ENCODE measurements at regions not wholly inside any gene's neighbourhood (a gene's known extent, or its start where the extent isn't known, plus 50 kb on each side); places are given as distances from the start of the nearest gene placed in this dataset.
A peak's percentile ranks its signal among the peaks of the same experiment; 100 is the strongest.

DNA sequence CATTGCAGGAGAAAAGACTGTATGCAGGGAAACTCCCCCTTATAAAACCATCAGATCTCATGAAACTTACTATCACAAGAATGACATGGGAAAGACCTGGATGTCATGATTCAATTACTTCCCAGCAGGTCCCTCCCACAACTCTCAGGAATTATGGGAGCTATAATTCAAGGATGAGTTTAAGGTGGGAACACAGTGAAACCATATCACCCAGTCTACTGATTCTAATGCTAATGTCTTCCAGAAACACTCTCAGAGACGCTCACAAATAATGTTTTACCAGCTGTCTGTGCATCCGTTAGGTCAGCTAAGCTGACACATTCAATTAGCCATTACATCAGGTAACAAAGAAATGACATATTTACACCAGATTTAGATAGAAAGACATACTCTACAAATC lies 637.9 kb downstream of the NLGN4Y start:
- H3K36me3 ChIP-seq: no peaks in the 10 kb centered on the region
- H3K9me3 ChIP-seq (replicated peaks): no peaks in the 10 kb centered on the region
- DNase-seq (ENCODE audit: low read depth in 1 of 2, low spot score in 2 of 2): no peak
- H3K27me3 ChIP-seq (replicated peaks): no peaks in the 10 kb centered on the region
- H3K27ac ChIP-seq: no peak overlapping the region
- no peak overlapping the region for H3K4me3 ChIP-seq
- H3K4me1 ChIP-seq (replicated peaks): no peaks in the 10 kb centered on the region

DNA sequence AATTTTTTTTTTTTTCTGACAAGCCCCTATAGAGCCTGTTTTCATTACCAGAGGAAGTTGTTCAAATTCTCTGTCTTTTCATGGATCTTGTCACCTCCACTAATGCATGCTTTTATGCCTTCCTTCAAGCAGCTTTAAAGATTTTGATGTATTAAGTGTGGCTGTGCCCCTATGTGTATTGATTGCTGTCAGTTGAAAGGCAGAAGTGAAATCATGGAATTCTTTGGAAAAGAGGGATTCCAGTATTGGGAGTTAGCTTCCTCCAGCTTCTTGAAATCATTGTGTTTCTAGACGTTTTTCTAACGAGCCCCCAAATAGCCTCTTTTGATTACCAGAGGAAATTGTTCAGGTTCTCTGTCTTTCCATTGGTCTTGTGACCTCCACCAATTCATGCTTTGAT lies 655.6 kb downstream of the NLGN4Y start:
- H3K4me1 ChIP-seq (replicated peaks): no peaks in the 10 kb centered on the region
- H3K36me3 ChIP-seq: no peaks in the 10 kb centered on the region
- no peaks in the 10 kb centered on the region for H3K9me3 ChIP-seq (replicated peaks)
- no peak overlapping the region for H3K27ac ChIP-seq
- DNase-seq (ENCODE audit: low read depth in 1 of 2, low spot score in 2 of 2): no peak
- no peak overlapping the region for H3K4me3 ChIP-seq
- H3K27me3 ChIP-seq (replicated peaks): no peaks in the 10 kb centered on the region

DNA sequence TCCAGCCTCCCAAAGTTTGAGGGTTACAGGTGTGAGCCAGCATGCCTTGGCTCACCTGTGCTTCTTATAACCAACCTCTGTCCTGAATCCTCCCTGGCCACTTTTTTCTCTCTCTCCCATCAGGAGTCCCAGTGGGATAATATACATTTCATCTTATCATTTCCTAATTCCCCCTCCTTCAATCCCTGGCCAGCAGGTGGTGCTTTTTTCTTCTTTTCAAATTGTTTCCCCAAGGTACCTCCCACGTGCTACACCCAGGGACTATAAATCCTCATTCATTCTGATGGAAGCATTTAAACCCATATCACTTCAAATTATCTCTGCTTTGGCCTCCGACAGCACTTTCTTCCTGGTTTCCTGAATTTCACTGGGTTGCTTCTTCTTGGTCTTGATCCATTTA lies 704.7 kb downstream of the NLGN4Y start:
- Histone ChIP-seq H3K9me3 (replicated peaks) (no peaks in the 10 kb centered on the region), H3K36me3 (no peaks in the 10 kb centered on the region), H3K4me3 (no peak overlapping the region), H3K27ac (no peak overlapping the region), H3K4me1 (replicated peaks) (no peaks in the 10 kb centered on the region), H3K27me3 (replicated peaks) (no peaks in the 10 kb centered on the region)
- peak in 1 of 2 experiments; percentile 0 for DNase-seq (ENCODE audit: low read depth in 1 of 2, low spot score in 2 of 2)

DNA sequence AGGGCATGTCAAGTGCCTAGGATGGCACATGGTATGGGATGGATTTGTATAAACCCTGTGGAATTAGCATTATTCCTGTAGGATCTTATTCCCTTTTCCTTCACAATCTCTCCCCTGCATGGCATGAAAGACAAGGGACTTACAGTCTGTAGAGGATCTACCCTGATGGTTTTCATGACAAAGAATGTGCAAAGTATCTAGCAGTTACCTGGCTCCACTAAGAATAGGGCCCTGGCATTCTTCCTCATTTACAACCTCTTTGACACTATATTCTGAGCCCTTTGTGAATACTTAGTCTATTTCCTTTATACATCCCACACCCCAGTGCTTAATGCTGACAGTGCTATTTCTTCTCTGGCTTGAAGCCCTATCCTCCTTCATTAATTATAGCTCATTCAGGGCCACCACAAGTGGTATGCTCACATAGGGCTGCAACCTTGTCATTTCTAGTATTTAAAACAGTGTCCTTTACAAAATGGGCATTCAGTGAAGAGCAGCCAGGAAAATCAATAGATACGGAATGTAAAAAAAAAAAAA lies 715.3 kb downstream of the NLGN4Y start:
- no peaks in the 10 kb centered on the region for H3K36me3 ChIP-seq

DNA sequence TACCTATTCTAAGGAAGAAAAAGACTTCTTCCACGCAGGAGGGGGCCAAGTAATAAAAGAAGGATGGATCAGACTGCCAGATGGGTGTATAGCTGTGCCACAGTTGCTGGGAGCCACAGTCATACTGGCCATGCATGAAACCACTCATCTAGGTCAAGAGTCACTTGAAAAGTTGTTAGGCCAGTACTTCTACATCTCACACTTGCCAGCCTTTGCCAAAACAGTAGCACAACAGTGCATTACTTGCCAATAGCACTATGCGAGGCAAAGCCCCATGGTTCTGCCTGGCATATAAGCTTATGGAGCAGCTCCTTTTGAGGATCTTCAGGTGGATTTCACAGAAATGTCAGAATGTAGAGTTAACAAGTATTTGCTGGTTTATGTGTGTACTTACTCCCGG lies 735.0 kb downstream of the NLGN4Y start:
- H3K4me1 ChIP-seq (replicated peaks): no peaks in the 10 kb centered on the region
- no peaks in the 10 kb centered on the region for H3K9me3 ChIP-seq (replicated peaks)
- no peaks in the 10 kb centered on the region for H3K36me3 ChIP-seq
- H3K4me3 ChIP-seq: no peak overlapping the region
- no peak overlapping the region for H3K27ac ChIP-seq
- no peaks in the 10 kb centered on the region for H3K27me3 ChIP-seq (replicated peaks)
- no peak for DNase-seq (ENCODE audit: low read depth in 1 of 2, low spot score in 2 of 2)

More for the DNA sequence above, 715.3 kb downstream of the NLGN4Y start:
- no peaks in the 10 kb centered on the region for H3K9me3 ChIP-seq (replicated peaks)
- H3K27ac ChIP-seq: no peak overlapping the region
- no peaks in the 10 kb centered on the region for H3K4me1 ChIP-seq (replicated peaks)
- no peak overlapping the region for H3K4me3 ChIP-seq
- no peak for DNase-seq (ENCODE audit: low read depth in 1 of 2, low spot score in 2 of 2)
- H3K27me3 ChIP-seq (replicated peaks): no peaks in the 10 kb centered on the region

DNA sequence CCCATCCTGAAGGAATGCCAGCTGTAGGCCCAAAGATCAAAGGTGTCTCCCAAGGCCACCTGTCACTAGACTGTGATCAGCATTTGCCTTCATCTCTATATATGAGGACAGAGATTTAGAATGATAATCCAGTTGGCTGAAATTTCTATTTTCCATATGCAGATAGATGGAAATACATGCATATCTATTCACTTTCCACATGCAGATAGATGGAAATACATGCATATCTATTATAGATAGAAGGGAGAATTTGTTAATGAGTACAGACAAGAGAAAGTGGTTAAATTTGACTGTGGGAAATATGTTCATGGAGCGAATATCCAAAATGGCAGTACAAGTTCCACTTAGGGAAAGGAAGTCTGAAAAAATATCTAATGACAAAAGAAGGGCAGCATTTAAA lies 762.2 kb downstream of the NLGN4Y start:
- H3K9me3 ChIP-seq (replicated peaks): no peaks in the 10 kb centered on the region
- DNase-seq (ENCODE audit: low read depth in 1 of 2, low spot score in 2 of 2): no peak

DNA sequence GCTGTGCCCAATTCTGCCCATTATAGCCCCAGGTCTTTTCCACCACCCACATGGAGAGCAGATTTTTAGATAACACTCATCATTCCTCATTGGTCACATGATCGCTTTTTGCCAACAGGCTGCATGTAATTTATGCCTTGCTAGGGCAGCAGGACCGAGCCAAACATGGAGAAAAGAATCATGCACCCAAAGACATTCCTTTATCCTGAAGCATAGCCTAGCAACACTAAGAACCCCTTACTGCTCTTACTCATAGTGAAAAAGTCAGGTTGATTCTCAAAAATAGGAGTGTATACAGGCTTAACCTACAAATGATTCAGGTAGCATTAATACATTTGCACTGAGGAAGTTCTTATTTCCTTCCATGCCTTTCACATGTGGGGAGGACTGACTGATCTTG lies 765.5 kb downstream of the NLGN4Y start:
- Histone ChIP-seq H3K27ac (no peak overlapping the region), H3K4me1 (replicated peaks) (no peaks in the 10 kb centered on the region), H3K4me3 (no peak overlapping the region), H3K9me3 (replicated peaks) (no peaks in the 10 kb centered on the region), H3K27me3 (replicated peaks) (no peaks in the 10 kb centered on the region), H3K36me3 (no peaks in the 10 kb centered on the region)
- DNase-seq (ENCODE audit: low read depth in 1 of 2, low spot score in 2 of 2): no peak

More for the DNA sequence above, 762.2 kb downstream of the NLGN4Y start:
- no peaks in the 10 kb centered on the region for H3K4me1 ChIP-seq (replicated peaks)
- H3K27me3 ChIP-seq (replicated peaks): no peaks in the 10 kb centered on the region
- H3K4me3 ChIP-seq: no peak overlapping the region
- H3K27ac ChIP-seq: no peak overlapping the region
- H3K36me3 ChIP-seq: no peaks in the 10 kb centered on the region

DNA sequence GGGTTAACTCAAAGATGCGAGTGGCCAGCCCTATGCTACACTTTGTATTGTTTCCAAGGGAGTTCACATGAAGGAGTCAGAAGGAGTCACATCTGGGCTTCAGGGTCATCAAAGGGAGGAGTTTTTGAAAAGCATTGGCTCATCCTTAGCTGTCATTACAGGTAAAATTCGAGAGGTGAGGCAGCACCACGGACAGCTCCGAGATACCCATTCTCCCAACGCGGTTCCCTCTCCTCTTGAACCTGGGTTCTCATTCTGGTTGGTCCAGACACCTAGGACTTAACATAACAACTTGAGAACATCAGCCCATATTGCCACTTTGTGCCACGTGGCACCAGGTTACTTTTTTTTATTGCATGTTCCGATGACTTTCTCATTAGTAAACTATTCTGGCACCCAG lies 768.6 kb downstream of the NLGN4Y start:
- DNase-seq (ENCODE audit: low read depth in 1 of 2, low spot score in 2 of 2): no peak

DNA sequence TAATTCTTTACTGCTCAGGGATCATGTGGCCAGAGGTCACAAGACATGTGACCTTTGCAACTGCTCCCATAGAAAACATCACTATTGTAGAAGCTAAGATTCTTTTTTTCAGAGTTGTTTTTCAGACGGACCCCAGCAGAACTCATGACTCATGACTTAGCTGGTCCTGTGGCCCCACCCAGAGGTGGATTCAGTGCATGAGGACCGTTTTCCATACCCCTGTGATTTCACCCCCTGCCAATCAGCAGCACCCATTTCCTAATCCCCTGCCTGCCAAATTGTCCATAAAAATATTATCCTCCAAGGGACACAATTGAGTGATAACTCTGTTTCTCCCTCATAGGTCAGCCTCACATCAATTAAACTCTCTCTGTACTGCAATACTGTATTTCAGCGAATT lies 777.5 kb downstream of the NLGN4Y start:
- Histone ChIP-seq H3K36me3 (no peaks in the 10 kb centered on the region), H3K4me1 (replicated peaks) (no peaks in the 10 kb centered on the region), H3K27ac (no peak overlapping the region), H3K9me3 (replicated peaks) (no peaks in the 10 kb centered on the region), H3K27me3 (replicated peaks) (no peaks in the 10 kb centered on the region), H3K4me3 (no peak overlapping the region)
- no peak for DNase-seq (ENCODE audit: low read depth in 1 of 2, low spot score in 2 of 2)

More for the DNA sequence above, 768.6 kb downstream of the NLGN4Y start:
- Histone ChIP-seq H3K27ac (no peak overlapping the region), H3K4me3 (no peak overlapping the region), H3K9me3 (replicated peaks) (no peaks in the 10 kb centered on the region), H3K4me1 (replicated peaks) (no peaks in the 10 kb centered on the region), H3K27me3 (replicated peaks) (no peaks in the 10 kb centered on the region), H3K36me3 (no peaks in the 10 kb centered on the region)

DNA sequence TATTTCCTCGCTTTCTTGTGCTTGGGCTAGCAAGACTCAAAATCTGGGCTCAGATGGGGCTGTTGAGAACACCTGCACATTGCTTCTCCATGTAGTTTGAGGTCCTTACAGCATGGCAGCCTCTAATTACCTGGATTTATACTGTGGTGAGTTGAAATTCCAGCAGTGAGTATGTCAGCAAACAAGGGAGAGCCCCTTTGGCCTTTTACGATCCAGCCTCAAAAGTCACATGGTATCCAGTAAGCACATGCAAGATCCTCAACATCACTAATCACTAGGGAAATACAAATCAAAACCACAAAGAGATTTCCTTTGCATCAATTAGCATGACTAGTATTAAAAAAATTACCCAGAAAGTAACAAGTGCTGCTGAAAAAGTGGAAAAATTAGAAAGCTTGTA lies 787.8 kb downstream of the NLGN4Y start:
- H3K36me3 ChIP-seq: no peaks in the 10 kb centered on the region
- no peaks in the 10 kb centered on the region for H3K9me3 ChIP-seq (replicated peaks)
- no peaks in the 10 kb centered on the region for H3K4me1 ChIP-seq (replicated peaks)
- no peak for DNase-seq (ENCODE audit: low read depth in 1 of 2, low spot score in 2 of 2)
- no peaks in the 10 kb centered on the region for H3K27me3 ChIP-seq (replicated peaks)
- H3K27ac ChIP-seq: no peak overlapping the region
- no peak overlapping the region for H3K4me3 ChIP-seq

DNA sequence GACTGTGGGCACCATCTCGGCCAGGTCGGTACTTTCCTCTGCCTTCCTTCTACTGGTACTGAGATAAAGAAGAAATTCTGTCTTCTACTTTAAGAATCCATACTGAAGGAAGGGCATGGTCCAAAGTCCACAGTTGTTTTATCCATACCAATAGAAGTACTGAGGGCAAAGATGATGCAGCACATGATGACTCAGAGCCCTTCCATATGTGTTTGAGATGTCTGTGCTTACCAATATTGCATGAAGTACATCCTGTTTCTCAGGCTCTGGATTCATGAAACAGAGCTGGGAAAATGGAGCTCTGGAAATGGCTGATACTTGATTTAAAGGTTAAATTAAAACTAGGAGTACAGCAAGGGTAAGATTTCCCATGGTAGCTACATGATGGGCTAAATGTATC lies 799.9 kb downstream of the NLGN4Y start:
- Histone ChIP-seq H3K9me3 (replicated peaks) (no peaks in the 10 kb centered on the region), H3K27ac (no peak overlapping the region), H3K27me3 (replicated peaks) (no peaks in the 10 kb centered on the region), H3K36me3 (no peaks in the 10 kb centered on the region), H3K4me3 (no peak overlapping the region), H3K4me1 (replicated peaks) (no peaks in the 10 kb centered on the region)
- DNase-seq (ENCODE audit: low read depth in 1 of 2, low spot score in 2 of 2): no peak

DNA sequence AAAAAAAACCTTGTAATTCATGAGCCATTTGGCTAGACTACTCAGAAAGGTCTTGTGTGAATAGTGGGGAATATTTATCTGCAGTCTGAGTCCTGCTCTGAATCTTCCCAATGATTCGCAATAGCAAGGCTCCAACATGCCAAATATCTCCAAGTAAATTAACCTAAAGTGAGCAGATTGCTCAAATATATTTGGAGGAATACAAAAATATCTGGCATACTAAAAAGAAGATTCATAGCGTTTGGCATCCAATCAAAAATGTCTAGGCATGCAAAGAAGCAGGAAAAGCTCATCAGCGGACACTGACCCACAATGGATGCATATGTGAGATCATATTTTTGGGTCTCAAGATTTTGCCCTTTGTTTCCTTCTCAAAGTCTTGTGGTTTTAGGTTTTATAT lies 800.9 kb downstream of the NLGN4Y start:
- H3K27ac ChIP-seq: no peak overlapping the region
- no peaks in the 10 kb centered on the region for H3K4me1 ChIP-seq (replicated peaks)
- no peaks in the 10 kb centered on the region for H3K27me3 ChIP-seq (replicated peaks)
- H3K36me3 ChIP-seq: no peaks in the 10 kb centered on the region
- no peaks in the 10 kb centered on the region for H3K9me3 ChIP-seq (replicated peaks)
- no peak overlapping the region for H3K4me3 ChIP-seq
- no peak for DNase-seq (ENCODE audit: low read depth in 1 of 2, low spot score in 2 of 2)

DNA sequence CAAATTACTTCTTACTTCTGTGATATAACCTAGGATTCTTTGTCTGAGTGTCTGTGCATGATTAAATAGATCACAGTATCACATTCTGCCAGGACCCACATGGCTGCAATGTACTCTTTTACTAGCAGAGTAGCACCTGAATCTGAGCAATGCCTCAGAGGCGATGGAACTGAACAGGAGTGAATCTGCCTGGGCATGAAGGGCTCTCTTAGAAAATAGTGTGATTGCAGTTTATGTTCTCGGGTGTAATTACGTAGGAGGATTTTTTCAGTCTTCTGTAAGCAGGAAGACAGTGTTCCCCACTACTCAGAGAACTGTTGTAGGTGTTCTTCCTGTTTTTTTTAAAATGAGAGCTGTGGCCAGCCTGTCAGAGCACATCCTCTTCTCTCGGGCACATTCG lies 802.3 kb downstream of the NLGN4Y start:
- no peaks in the 10 kb centered on the region for H3K36me3 ChIP-seq
- DNase-seq (ENCODE audit: low read depth in 1 of 2, low spot score in 2 of 2): no peak
- no peaks in the 10 kb centered on the region for H3K27me3 ChIP-seq (replicated peaks)
- H3K27ac ChIP-seq: no peak overlapping the region
- no peak overlapping the region for H3K4me3 ChIP-seq
- no peaks in the 10 kb centered on the region for H3K9me3 ChIP-seq (replicated peaks)
- no peaks in the 10 kb centered on the region for H3K4me1 ChIP-seq (replicated peaks)

DNA sequence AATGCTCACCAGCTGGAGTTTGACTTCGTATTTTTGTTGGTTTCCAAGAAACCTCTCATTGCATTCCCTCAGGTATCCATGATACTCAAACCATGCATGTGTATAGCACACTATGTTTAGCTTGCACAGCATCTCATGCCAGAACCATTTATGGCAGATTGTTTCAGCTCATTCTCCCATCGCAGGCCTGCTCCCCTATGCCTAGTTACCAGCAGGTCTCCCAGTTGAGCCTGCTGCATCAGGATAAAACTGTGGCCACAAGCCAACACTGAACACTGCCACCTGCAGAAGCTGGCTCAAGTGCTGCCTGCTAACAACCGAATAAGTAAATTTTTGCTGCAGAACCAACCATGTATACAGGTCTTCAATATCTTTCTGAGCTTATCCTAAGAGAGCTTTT lies 804.5 kb downstream of the NLGN4Y start:
- H3K9me3 ChIP-seq (replicated peaks): no peaks in the 10 kb centered on the region
- no peaks in the 10 kb centered on the region for H3K27me3 ChIP-seq (replicated peaks)
- DNase-seq (ENCODE audit: low read depth in 1 of 2, low spot score in 2 of 2): no peak
- H3K4me1 ChIP-seq (replicated peaks): no peaks in the 10 kb centered on the region
- H3K4me3 ChIP-seq: no peak overlapping the region
- H3K36me3 ChIP-seq: no peaks in the 10 kb centered on the region
- H3K27ac ChIP-seq: no peak overlapping the region

DNA sequence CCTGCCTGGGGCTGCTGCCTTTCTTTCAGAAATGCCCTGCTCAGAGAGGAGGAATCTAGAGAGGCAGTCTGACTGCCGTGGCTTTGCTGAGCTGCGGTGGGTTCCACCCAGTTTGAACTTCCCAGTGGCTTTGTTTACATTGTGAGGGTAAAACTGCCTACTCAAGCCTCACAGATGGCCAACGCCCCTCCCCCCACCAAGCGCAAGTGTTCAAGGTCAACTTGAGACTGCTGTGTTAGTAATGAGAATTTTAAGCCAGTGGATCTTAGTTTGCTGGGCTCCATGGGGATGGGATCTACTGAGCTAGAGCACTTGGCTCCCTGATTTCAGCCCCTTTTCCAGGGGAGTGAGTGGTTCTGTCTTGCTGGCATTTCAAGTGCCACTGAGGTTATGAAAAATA lies 819.2 kb downstream of the NLGN4Y start:
- Histone ChIP-seq H3K4me3 (no peak overlapping the region), H3K27ac (no peak overlapping the region), H3K27me3 (replicated peaks) (no peaks in the 10 kb centered on the region), H3K9me3 (replicated peaks) (no peaks in the 10 kb centered on the region), H3K36me3 (no peaks in the 10 kb centered on the region), H3K4me1 (replicated peaks) (no peaks in the 10 kb centered on the region)
- DNase-seq (ENCODE audit: low read depth in 1 of 2, low spot score in 2 of 2): no peak

Data from SJSA1 (cell line).